ENCODE measurements at regions not wholly inside any gene's neighbourhood (a gene's known extent, or its start where the extent isn't known, plus 50 kb on each side); places are given as distances from the start of the nearest gene placed in this dataset.

DNA sequence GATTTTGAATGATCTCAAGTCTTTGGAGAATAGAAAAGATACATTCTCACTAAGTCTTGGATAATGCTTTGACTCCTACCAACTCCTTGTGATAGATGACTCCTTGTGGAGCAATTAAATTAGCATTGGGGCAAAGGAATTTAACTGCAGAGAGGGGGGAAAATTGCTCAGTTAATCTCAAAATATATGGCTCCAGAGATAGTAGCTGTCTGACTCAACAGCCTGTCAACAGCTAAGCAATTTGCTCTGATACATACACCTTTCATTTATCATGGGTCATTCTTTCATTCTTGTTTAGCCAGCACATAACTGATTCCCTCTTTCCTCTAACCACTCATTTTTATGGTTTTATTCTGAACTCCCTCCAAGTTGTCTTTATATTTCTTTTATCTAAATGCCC lies 225.6 kb upstream of the OBI1 start:
- TF ChIP-seq, protein P1, sequence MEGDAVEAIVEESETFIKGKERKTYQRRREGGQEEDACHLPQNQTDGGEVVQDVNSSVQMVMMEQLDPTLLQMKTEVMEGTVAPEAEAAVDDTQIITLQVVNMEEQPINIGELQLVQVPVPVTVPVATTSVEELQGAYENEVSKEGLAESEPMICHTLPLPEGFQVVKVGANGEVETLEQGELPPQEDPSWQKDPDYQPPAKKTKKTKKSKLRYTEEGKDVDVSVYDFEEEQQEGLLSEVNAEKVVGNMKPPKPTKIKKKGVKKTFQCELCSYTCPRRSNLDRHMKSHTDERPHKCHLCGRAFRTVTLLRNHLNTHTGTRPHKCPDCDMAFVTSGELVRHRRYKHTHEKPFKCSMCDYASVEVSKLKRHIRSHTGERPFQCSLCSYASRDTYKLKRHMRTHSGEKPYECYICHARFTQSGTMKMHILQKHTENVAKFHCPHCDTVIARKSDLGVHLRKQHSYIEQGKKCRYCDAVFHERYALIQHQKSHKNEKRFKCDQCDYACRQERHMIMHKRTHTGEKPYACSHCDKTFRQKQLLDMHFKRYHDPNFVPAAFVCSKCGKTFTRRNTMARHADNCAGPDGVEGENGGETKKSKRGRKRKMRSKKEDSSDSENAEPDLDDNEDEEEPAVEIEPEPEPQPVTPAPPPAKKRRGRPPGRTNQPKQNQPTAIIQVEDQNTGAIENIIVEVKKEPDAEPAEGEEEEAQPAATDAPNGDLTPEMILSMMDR (conservative IDR thresholded peaks at IDR 0.05; ENCODE audit: low read length), result no peak
- no peak for TF ChIP-seq EZH2phosphoT487 (IDR thresholded peaks at IDR 0.05; ENCODE audit: borderline replicate concordance)
